A673 (cell line): ENCODE measurements at regions not wholly inside any gene's neighbourhood (a gene's known extent, or its start where the extent isn't known, plus 50 kb on each side); places are given as distances from the start of the nearest gene placed in this dataset.

Experiments used
- BruUV-seq: library from RNA; stranded (reverse); fragments of 400-500 nt; replicated peaks from 2 replicates; lab custom pipeline; 2021; lab: Mats Ljungman, UMichigan
- CTCF ChIA-PET: fragments of 300-600 bp; sonication (Branson Sonifier 250); formaldehyde crosslinking; loops from one replicate; lab custom pipeline; 2022; ENCODE audit warnings: antibody characterized with exemption; lab: Charles Lee
- POLR2A ChIA-PET: fragments of 300-600 bp; sonication (Branson Sonifier 250); formaldehyde crosslinking; loops from one replicate; lab custom pipeline; 2022; ENCODE audit warnings: antibody characterized with exemption; ENCODE audit not compliant: low non-redundant PET; lab: Charles Lee
- DNase-seq: peaks from one replicate; pipeline ENCODE4 v3.0.0-alpha.2; 2015; ENCODE audit warnings: low spot score
- H3K27ac ChIP-seq: fragments of 200-600 bp; sonication (generic); 2 replicates; pipeline ENCODE4 v1.5.1; 2016; ENCODE audit warnings: mixed run types, low read depth, mild to moderate bottlenecking, mixed read lengths, antibody characterized with exemption, low read length; ENCODE audit not compliant: poor library complexity, severe bottlenecking
- H3K27me3 ChIP-seq: fragments of 200-600 bp; sonication (generic); replicated peaks from 2 replicates; pipeline ENCODE4 v1.6.1; 2017; ENCODE audit warnings: mixed run types, low read depth, mild to moderate bottlenecking, mixed read lengths, antibody characterized with exemption, low read length; ENCODE audit not compliant: insufficient read depth, poor library complexity
- H3K36me3 ChIP-seq: fragments of 200-600 bp; sonication (generic); 2 replicates; pipeline ENCODE4 v1.6.1; 2016; ENCODE audit warnings: mixed run types, mild to moderate bottlenecking, mixed read lengths, antibody characterized with exemption, low read length; ENCODE audit not compliant: insufficient read depth, poor library complexity, severe bottlenecking
- H3K4me1 ChIP-seq: fragments of 200-600 bp; sonication (generic); 2 replicates; pipeline ENCODE4 v1.6.1; 2017; ENCODE audit warnings: mixed run types, mild to moderate bottlenecking, mixed read lengths, antibody characterized with exemption, low read length; ENCODE audit not compliant: insufficient read depth, poor library complexity, severe bottlenecking
- H3K4me3 ChIP-seq: fragments of 200-600 bp; sonication (generic); 2 replicates; pipeline ENCODE4 v1.5.1; 2016; ENCODE audit warnings: low read depth, mixed run types, mild to moderate bottlenecking, mixed read lengths, low read length; ENCODE audit not compliant: poor library complexity, severe bottlenecking
- H3K9me3 ChIP-seq: fragments of 200-600 bp; sonication (generic); 2 replicates; pipeline ENCODE4 v1.6.1; 2016; ENCODE audit warnings: mixed run types, low read depth, mild to moderate bottlenecking, mixed read lengths, antibody characterized with exemption, low read length; ENCODE audit not compliant: poor library complexity, severe bottlenecking
- CTCF ChIP-seq: fragments of 300-800, 200-600 bp; sonication (generic); conservative IDR thresholded peaks from 2 replicates; pipeline ENCODE4 v1.5.1; 2017; ENCODE audit warnings: low read depth, mild to moderate bottlenecking, antibody characterized with exemption, low read length, moderate library complexity, mixed read lengths
- EZH2 ChIP-seq: fragments of 200-600 bp; sonication (generic); IDR thresholded peaks from 2 replicates; pipeline ENCODE4 v1.6.1; 2017; ENCODE audit warnings: borderline replicate concordance, low read depth, mild to moderate bottlenecking, mixed read lengths, antibody characterized with exemption, low read length; ENCODE audit not compliant: poor library complexity, severe bottlenecking
- intact Hi-C: fragments of 100-400 bp; cut with micrococcal nuclease; formaldehyde crosslinking; loops from one replicate; pipeline ENCODE4 v1.10.0; 2022; ENCODE audit not compliant: unreplicated experiment

- TF ChIP-seq CTCF: no peak
- H3K27me3 ChIP-seq: peaks cover 25% of the 10 kb centered on the region
- no peaks in the 10 kb centered on the region for H3K9me3 ChIP-seq
- ChIA-PET POLR2A (no interaction called here), CTCF (no interaction called here)
- intact Hi-C loops: no loop called here
- no TSS peak for BruUV-seq
- no peaks in the 10 kb centered on the region for H3K4me1 ChIP-seq
- no peak overlapping the region for H3K27ac ChIP-seq
- DNase-seq: no peak
- no peak overlapping the region for H3K4me3 ChIP-seq
- no peaks in the 10 kb centered on the region for H3K36me3 ChIP-seq
These were observed 170.6 kb upstream of the PROX1 start for GRCh38 chr1:213817156-213817555.

- Histone ChIP-seq H3K27ac (no peak overlapping the region), H3K9me3 (no peaks in the 10 kb centered on the region), H3K36me3 (no peaks in the 10 kb centered on the region), H3K4me3 (no peak overlapping the region), H3K27me3 (peaks cover 16% of the 10 kb centered on the region), H3K4me1 (no peaks in the 10 kb centered on the region)
- BruUV-seq: no TSS peak
- POLR2A ChIA-PET: no interaction called here
- CTCF ChIA-PET: no interaction called here
- DNase-seq: no peak
- intact Hi-C loops: no loop called here
- TF ChIP-seq EZH2 (no peak), CTCF (no peak)
These were observed 167.2 kb upstream of the PROX1 start for GRCh38 chr1:213820362-213821149.

GRCh38 chr1:213821175-213821942 is 166.4 kb upstream of the PROX1 start:
- H3K27me3 ChIP-seq: peaks cover 23% of the 10 kb centered on the region
- no TSS peak for BruUV-seq
- no peak overlapping the region for H3K4me3 ChIP-seq
- intact Hi-C loops: no loop called here
- TF ChIP-seq CTCF (no peak), EZH2 (no peak)
- DNase-seq: no peak
- H3K36me3 ChIP-seq: no peaks in the 10 kb centered on the region
- H3K4me1 ChIP-seq: no peaks in the 10 kb centered on the region
- ChIA-PET CTCF (no interaction called here), POLR2A (no interaction called here)
- no peak overlapping the region for H3K27ac ChIP-seq
- no peaks in the 10 kb centered on the region for H3K9me3 ChIP-seq
